ENCODE measurements at regions not wholly inside any gene's neighbourhood (a gene's known extent, or its start where the extent isn't known, plus 50 kb on each side); places are given as distances from the start of the nearest gene placed in this dataset.

DNA sequence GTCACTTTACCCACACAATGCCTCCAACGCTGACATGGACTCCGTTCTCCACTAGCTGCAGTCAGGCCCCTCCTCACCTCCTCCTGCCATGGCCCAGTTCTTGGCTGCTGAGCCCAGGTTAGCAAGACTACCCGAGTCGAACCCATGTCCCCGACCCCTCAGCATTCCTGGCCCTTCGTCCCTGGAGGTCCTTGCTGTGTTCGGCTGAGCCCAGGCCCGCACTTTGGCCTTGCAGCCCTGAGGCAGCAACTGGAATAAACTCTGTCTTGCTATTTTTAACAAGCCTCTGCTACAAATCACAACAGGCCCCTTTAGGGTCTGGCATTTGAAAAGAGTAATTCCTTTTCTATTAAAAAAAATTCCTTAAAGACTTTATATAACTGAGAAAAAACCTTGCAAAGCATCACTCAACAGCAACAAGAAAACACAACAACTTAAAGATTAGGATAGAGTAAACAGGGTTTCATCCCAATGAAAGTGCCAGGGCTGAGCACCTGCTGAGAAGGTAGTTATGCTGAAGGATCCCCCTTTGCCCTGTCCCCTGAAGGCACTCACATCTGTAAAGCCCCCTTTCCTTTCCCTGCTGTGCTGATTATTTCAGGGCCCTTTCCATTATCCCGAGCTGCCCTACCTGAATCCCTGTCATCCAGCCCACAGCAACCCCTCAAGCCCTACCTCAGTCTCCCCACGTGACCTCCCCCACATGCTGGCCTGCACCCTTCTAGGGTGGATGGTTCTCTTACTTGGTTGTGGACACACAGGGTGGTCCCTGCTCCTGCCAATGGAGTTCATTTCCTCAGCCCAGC is 120.0 kb upstream of the SNTG2 start:
- Histone ChIP-seq H3K4me1 (no peaks in the 10 kb centered on the region), H3K27me3 (no peaks in the 10 kb centered on the region), H3K9me3 (no peaks in the 10 kb centered on the region), H3K27ac (no peak overlapping the region), H3K36me3 (replicated peaks in 1 of 2; ENCODE audit: insufficient read depth in 1 of 2, low read depth in 2 of 2) (no peaks in the 10 kb centered on the region), H3K4me3 (no peak overlapping the region)
- DNase-seq: no peak
- intact Hi-C loops (cut with DNase I): no loop called here
- no peak for ATAC-seq
- no peak for TF ChIP-seq POLR2A (IDR thresholded peaks at IDR 0.05)
- TF ChIP-seq, protein P1, sequence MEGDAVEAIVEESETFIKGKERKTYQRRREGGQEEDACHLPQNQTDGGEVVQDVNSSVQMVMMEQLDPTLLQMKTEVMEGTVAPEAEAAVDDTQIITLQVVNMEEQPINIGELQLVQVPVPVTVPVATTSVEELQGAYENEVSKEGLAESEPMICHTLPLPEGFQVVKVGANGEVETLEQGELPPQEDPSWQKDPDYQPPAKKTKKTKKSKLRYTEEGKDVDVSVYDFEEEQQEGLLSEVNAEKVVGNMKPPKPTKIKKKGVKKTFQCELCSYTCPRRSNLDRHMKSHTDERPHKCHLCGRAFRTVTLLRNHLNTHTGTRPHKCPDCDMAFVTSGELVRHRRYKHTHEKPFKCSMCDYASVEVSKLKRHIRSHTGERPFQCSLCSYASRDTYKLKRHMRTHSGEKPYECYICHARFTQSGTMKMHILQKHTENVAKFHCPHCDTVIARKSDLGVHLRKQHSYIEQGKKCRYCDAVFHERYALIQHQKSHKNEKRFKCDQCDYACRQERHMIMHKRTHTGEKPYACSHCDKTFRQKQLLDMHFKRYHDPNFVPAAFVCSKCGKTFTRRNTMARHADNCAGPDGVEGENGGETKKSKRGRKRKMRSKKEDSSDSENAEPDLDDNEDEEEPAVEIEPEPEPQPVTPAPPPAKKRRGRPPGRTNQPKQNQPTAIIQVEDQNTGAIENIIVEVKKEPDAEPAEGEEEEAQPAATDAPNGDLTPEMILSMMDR (IDR thresholded peaks at IDR 0.05): no peak
- WGBS, 2 donors: 71 to 72% methylated on average over 10 of the region's 10 CpGs

DNA sequence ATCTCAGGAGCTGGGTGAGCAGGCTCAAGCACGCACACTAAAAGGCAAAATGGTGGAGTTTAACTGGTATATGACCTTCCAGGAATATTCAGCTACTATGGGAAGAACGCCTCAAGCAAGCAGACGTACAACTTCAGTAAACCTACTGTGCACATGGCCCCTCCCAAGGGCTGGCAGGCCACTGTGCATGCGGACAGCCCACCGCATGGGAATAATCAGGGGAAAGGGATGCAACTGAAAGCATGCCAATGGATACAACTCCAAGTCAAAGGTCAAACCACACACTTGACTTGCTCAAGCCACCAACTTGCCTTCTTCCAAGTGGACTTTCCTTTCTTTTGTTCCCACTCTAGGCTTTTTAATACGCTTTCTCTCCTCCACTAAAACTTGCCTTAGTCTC is 121.6 kb upstream of the SNTG2 start:
- intact Hi-C loops (cut with DNase I): no loop called here
- no peak for DNase-seq
- no peak for TF ChIP-seq POLR2A (IDR thresholded peaks at IDR 0.05)
- TF ChIP-seq, protein P1 (IDR thresholded peaks at IDR 0.05): no peak
- Histone ChIP-seq H3K4me3 (no peak overlapping the region), H3K4me1 (no peaks in the 10 kb centered on the region), H3K27ac (no peak overlapping the region), H3K27me3 (no peaks in the 10 kb centered on the region), H3K9me3 (no peaks in the 10 kb centered on the region), H3K36me3 (replicated peaks in 1 of 2; ENCODE audit: insufficient read depth in 1 of 2, low read depth in 2 of 2) (no peaks in the 10 kb centered on the region)
- WGBS, 2 donors: 85 to 87% methylated on average over 6 of the region's 6 CpGs
- ATAC-seq: no peak

DNA sequence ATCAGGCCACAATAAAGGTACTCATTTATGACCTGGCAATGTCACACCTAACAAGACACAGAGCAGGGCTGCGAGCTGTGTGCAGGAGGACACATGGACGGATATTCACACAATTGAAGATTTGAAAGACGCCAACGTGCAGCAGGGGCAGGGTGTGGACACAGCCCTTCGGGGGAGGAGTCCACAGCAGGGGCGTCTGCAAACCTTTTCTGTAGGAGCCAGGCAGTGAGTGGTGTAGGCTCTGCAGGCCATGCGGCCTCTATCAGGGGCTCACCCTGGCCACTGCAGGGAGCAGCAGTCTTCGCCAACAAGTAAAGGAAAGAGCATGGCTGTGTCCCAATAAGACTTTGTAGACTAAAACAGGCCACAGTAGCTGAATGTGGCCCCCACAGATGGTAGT is 125.7 kb upstream of the SNTG2 start:
- H3K36me3 ChIP-seq (replicated peaks in 1 of 2; ENCODE audit: insufficient read depth in 1 of 2, low read depth in 2 of 2): no peaks in the 10 kb centered on the region
- no peak for DNase-seq
- intact Hi-C loops (cut with DNase I): no loop called here
- ATAC-seq: no peak
- WGBS, 2 donors: 70 to 77% methylated on average over 8 of the region's 8 CpGs
- no peaks in the 10 kb centered on the region for H3K9me3 ChIP-seq
- TF ChIP-seq, protein P1 (IDR thresholded peaks at IDR 0.05): no peak
- no peaks in the 10 kb centered on the region for H3K27me3 ChIP-seq
- no peaks in the 10 kb centered on the region for H3K4me1 ChIP-seq
- H3K27ac ChIP-seq: no peak overlapping the region
- no peak overlapping the region for H3K4me3 ChIP-seq

DNA sequence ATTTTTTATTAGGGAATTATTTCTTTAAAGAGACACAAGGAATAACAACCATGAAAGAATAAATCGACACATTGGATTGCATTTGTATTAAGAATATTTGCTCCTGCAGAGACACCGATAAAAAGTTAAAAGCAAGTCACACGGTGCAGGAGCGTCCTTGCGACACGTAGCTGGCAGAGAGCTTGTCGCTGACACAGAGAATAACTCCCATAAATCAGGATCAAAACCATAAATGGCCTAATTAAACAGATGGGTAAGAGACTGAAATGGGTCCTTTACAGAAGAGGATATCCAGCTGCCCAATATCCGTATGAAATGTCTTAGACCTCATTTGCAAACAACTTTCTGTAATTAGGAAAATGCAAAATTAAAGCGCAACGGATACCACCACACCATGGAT is 126.1 kb upstream of the SNTG2 start:
- TF ChIP-seq POLR2A (IDR thresholded peaks at IDR 0.05): no peak
- TF ChIP-seq, protein P1 (IDR thresholded peaks at IDR 0.05): no peak
- WGBS, 2 donors: 91 to 92% methylated on average over 10 of the region's 10 CpGs
- intact Hi-C loops (cut with DNase I): no loop called here
- H3K4me1 ChIP-seq: no peaks in the 10 kb centered on the region
- no peak for DNase-seq
- ATAC-seq: no peak
- H3K27me3 ChIP-seq: no peaks in the 10 kb centered on the region
- H3K27ac ChIP-seq: no peak overlapping the region
- no peaks in the 10 kb centered on the region for H3K36me3 ChIP-seq (replicated peaks in 1 of 2; ENCODE audit: insufficient read depth in 1 of 2, low read depth in 2 of 2)
- no peaks in the 10 kb centered on the region for H3K9me3 ChIP-seq
- H3K4me3 ChIP-seq: no peak overlapping the region

DNA sequence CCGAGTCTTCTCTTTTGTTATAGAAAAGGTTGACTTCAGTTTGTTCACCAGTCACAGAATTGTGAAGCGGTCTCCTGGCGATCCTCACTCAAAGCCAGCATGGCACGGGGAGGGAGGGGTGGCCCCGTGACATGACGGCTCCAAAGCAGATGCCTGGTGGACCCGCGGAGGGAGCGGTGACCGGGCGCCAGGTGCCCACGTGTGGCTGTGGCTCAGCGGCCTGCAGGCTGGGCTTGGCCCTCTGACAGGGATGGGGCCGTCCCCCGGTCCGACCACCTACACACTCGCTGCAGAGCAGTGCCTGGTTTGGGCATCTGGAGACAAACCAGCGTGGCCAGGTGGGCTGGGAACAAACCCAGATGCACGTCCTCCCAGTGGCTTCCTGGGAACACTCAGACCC is 129.1 kb upstream of the SNTG2 start:
- H3K36me3 ChIP-seq (replicated peaks in 1 of 2; ENCODE audit: insufficient read depth in 1 of 2, low read depth in 2 of 2): no peaks in the 10 kb centered on the region
- H3K4me3 ChIP-seq: no peak overlapping the region
- TF ChIP-seq, protein P1 (IDR thresholded peaks at IDR 0.05): no peak
- TF ChIP-seq POLR2A (IDR thresholded peaks at IDR 0.05): no peak
- no peaks in the 10 kb centered on the region for H3K27me3 ChIP-seq
- H3K4me1 ChIP-seq: no peaks in the 10 kb centered on the region
- no peaks in the 10 kb centered on the region for H3K9me3 ChIP-seq
- WGBS, 2 donors: 70 to 74% methylated on average over 14 to 19 of the region's 19 CpGs
- no peak overlapping the region for H3K27ac ChIP-seq
- intact Hi-C loops (cut with DNase I): no loop called here
- DNase-seq (no peak), ATAC-seq (no peak)
